Astrocyte of the cerebellum (primary cell): ENCODE measurements at regions not wholly inside any gene's neighbourhood (a gene's known extent, or its start where the extent isn't known, plus 50 kb on each side); places are given as distances from the start of the nearest gene placed in this dataset.
A peak's percentile ranks its signal among the peaks of the same experiment; 100 is the strongest.

Experiments used
- DNase-seq: peaks from one replicate; pipeline ENCODE4 v3.0.0-alpha.2; 2011; ENCODE audit warnings: low read depth
- H3K4me3 ChIP-seq: 2 replicates; pipeline ENCODE4 v1.5.1; 2011; ENCODE audit warnings: mild to moderate bottlenecking, low read depth, low read length, moderate library complexity
- in situ Hi-C: cut with HindIII; loops from 2 replicates; pipeline ENCODE4 v1.10.0; 2017; ENCODE audit warnings: low sequenced_read_pairs
- TF ChIP-seq, protein P1 (sequence below): IDR thresholded peaks from 2 replicates; pipeline ENCODE4 v1.5.1; 2012; ENCODE audit warnings: low read length, low read depth, moderate library complexity, mild to moderate bottlenecking; ENCODE audit errors: missing control alignments

DNA sequence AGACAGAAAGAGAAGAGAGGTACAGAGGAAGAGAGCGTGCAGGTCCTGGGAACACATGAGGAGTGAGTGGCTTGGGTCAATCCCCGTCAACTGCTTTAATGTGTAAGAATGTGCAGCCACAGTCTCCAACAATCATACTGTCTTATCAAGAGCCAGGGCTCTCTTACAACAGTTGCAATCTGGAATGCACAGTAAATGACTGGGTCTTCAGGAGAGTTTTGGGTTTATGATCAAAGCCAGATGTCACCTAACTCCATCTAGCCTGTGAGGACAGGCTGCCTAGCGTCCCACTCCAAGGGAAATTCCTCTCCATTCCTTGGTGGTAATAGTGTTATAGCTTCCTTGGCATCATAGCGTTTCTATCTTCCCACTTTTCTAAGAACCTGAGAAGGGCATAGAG is 75.0 kb upstream of the TRIO start:
- DNase-seq = no peak
- in situ Hi-C loops = no loop called here
- TF ChIP-seq, protein P1, sequence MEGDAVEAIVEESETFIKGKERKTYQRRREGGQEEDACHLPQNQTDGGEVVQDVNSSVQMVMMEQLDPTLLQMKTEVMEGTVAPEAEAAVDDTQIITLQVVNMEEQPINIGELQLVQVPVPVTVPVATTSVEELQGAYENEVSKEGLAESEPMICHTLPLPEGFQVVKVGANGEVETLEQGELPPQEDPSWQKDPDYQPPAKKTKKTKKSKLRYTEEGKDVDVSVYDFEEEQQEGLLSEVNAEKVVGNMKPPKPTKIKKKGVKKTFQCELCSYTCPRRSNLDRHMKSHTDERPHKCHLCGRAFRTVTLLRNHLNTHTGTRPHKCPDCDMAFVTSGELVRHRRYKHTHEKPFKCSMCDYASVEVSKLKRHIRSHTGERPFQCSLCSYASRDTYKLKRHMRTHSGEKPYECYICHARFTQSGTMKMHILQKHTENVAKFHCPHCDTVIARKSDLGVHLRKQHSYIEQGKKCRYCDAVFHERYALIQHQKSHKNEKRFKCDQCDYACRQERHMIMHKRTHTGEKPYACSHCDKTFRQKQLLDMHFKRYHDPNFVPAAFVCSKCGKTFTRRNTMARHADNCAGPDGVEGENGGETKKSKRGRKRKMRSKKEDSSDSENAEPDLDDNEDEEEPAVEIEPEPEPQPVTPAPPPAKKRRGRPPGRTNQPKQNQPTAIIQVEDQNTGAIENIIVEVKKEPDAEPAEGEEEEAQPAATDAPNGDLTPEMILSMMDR = no peak
- H3K4me3 ChIP-seq = no peak overlapping the region

DNA sequence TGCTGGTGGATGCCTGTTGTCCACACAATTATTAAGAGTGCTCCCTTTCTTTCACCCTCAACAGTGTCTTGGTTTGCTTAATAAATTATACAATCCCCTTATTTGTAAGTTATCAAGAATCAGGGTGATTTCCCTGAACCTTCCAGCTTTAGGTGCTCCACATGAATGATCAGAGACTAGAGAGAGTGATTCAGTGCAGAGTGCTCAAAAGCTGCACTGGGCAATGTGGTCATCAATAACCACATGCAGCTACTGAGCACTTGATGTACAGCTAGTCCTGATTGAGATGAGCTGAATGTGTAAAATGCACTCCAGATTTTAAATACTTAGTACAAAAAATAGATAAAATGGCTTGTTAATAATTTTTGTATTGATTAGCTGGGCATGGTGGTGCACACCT is 76.8 kb upstream of the TRIO start:
- in situ Hi-C loops = no loop called here
- DNase-seq = no peak
- TF ChIP-seq, protein P1 = no peak
- no peak overlapping the region for H3K4me3 ChIP-seq

DNA sequence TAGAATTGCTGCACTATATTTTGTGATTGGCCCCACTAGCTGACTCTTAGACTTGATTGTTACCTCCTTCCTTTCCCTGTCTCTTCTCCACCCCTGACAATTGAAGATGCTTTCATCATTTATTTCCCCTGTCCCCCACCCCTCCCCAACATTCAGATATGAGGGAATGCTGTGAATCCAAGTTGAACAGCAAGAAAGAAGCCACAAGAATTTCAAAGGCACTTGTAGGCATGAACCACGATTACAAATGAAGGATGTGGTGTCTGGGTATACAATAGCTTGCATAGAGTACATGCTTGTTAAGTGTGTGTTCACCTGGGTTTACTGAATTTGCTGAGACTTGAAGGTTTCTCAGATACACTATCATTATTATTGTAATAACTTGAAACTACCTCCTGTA is 78.3 kb upstream of the TRIO start:
- no peak overlapping the region for H3K4me3 ChIP-seq
- TF ChIP-seq, protein P1 = no peak
- DNase-seq = peak; percentile 38
- in situ Hi-C loops = no loop called here

DNA sequence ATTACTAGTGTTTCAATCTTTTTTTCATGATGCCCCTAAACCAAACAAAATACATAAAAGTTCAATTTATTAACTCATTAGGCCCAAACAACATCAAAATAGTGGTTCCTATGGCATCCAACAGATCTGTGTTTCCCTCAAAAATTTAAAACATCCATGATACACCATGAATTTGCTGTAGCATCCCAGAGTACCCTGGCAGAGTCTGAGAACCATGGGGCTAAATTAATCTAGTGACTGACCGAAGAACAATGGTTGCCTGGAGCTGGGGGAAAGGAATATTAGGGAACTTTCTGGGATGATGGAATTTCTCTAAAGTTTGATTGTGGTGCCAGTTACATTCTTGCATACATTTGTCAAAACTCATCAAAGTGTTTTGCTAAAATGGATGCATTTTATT is 79.5 kb upstream of the TRIO start:
- in situ Hi-C loops = no loop called here
- TF ChIP-seq, protein P1 = no peak
- no peak overlapping the region for H3K4me3 ChIP-seq
- DNase-seq = no peak

DNA sequence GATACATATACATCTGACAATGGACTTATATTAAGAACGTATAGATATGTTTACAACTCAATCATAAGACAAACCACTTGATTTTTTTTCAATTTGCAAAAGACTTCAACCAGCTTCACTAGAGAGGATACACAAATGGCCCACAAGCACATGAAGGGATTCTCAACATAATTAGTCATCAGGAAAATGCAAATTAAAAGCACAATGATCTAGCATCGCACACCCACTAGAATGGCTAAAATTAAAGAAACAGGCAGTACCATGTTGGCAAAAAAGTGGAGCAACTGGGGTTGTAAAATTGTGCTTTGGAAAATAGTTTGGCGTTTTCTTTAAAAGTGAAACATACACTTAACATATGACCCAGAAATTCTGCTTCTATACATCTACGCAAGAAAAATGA is 80.0 kb upstream of the TRIO start:
- TF ChIP-seq, protein P1 = no peak
- in situ Hi-C loops = no loop called here
- no peak for DNase-seq

DNA sequence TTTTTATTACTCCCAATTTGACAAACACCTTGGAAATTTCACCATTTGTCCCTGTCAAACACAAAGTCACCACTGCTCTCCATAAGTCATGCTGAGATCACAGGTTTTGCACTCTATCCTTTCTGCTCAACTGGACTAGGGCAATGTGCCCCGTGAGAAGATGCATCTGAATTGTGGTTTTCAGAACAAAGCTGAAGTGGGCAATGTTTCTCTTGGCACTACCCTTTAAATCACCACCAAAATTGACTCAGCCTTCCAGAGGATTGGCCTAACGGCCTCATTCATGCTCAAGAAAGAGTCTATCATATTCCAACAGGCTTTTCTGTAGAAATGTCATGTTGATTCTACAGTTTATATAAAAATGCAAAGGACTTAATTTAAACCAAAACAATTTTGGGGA is 81.0 kb upstream of the TRIO start:
- DNase-seq = no peak
- TF ChIP-seq, protein P1 = no peak
- in situ Hi-C loops = no loop called here
- no peak overlapping the region for H3K4me3 ChIP-seq

More for the DNA sequence above, 80.0 kb upstream of the TRIO start:
- H3K4me3 ChIP-seq = no peak overlapping the region

DNA sequence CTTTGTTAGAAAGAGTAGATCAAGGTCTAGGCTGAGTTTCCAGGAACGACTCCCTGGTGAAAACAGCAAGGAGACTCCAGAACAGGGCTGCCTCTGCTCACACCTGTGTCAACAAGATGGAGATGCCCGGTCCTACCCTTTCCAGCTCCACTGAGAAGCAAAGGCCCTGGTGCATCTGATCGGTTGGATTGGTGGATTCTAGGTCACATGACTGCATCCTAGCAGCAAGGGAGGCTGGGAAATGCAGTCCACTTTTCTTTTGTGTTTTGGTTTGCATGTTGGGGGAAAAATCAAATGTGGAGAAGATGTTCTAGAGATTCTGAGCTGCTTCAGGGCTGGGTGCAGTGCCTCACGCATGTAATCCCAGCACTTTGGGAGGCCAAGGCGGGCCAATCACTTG is 82.0 kb upstream of the TRIO start:
- no peak for DNase-seq
- TF ChIP-seq, protein P1 = no peak
- no peak overlapping the region for H3K4me3 ChIP-seq
- in situ Hi-C loops = no loop called here
